H1 (cell line): ENCODE measurements at regions not wholly inside any gene's neighbourhood (a gene's known extent, or its start where the extent isn't known, plus 50 kb on each side); places are given as distances from the start of the nearest gene placed in this dataset.

Source experiments
- CTCF ChIA-PET: fragments of 300-600 bp; sonication (Branson Sonifier 250); formaldehyde crosslinking; loops from one replicate; lab custom pipeline; 2021; ENCODE audit not compliant: partially characterized antibody; lab: Charles Lee
- POLR2A ChIA-PET: fragments of 300-600 bp; sonication (Branson Sonifier 250); formaldehyde crosslinking; loops from one replicate; lab custom pipeline; 2021; ENCODE audit warnings: inconsistent platforms; ENCODE audit not compliant: partially characterized antibody; lab: Charles Lee
- DNase-seq, 2 experiments: peaks; one replicate each; pipeline versions ENCODE4 v3.0.0 to v3.0.0-alpha.2; 2010 to 2022; ENCODE audit warnings: low spot score in 2 of 2, low read depth in 1 of 2, mixed read lengths in 1 of 2
- FAIRE-seq: peaks from 2 replicates; lab custom pipeline; 2011; peaks lifted over from hg19 to GRCh38; lab: Jason Lieb, UNC
- H2AFZ ChIP-seq: 2 replicates; pipeline ENCODE4 v1.8.1; 2012; ENCODE audit warnings: low read length, inconsistent platforms
- H2AK5ac ChIP-seq: 2 replicates; pipeline ENCODE4 v1.6.1; 2013; ENCODE audit warnings: low read depth, low read length
- H2BK120ac ChIP-seq: replicated peaks from 2 replicates; pipeline ENCODE3; 2013; ENCODE audit warnings: low read depth, low read length, inconsistent platforms
- H2BK12ac ChIP-seq: 2 replicates; pipeline ENCODE4 v1.6.1; 2013; ENCODE audit warnings: low read depth, low read length
- H2BK15ac ChIP-seq: 2 replicates; pipeline ENCODE4 v1.6.1; 2013; ENCODE audit warnings: low read length
- H2BK20ac ChIP-seq: 2 replicates; pipeline ENCODE4 v1.6.1; 2013; ENCODE audit warnings: low read length
- H2BK5ac ChIP-seq: 2 replicates; pipeline ENCODE4 v1.6.1; 2013; ENCODE audit warnings: low read depth, low read length
- H3K14ac ChIP-seq: 2 replicates; pipeline ENCODE4 v1.6.1; 2013; ENCODE audit warnings: inconsistent platforms; ENCODE audit not compliant: insufficient read length
- H3K18ac ChIP-seq: 2 replicates; pipeline ENCODE4 v1.6.1; 2013; ENCODE audit warnings: low read length; ENCODE audit errors: extremely low read depth
- H3K23ac ChIP-seq: 2 replicates; pipeline ENCODE4 v1.6.1; 2013; ENCODE audit warnings: inconsistent platforms; ENCODE audit not compliant: insufficient read length
- H3K23me2 ChIP-seq: 2 replicates; pipeline ENCODE4 v1.6.1; 2013; ENCODE audit warnings: low read depth, low read length
- H3K27ac ChIP-seq: 2 replicates; pipeline ENCODE4 v1.6.1; 2011; ENCODE audit warnings: low read depth, low read length, inconsistent platforms
- H3K27me3 ChIP-seq, 4 experiments: replicated peaks in 1 of 4; 1 replicate in 1 of 4; 2 replicates in 3 of 4; pipeline versions ENCODE4 v1.6.1 to v1.8.1; 2011 to 2013; ENCODE audit warnings: low read length in 3 of 4, mild to moderate bottlenecking in 3 of 4, inconsistent platforms in 2 of 4, mixed read lengths in 2 of 4, moderate library complexity in 1 of 4; ENCODE audit not compliant: control insufficient read depth in 3 of 4, insufficient read depth in 3 of 4; ENCODE audit errors: extremely low read depth in 1 of 4
- H3K36me3 ChIP-seq, 4 experiments: 2 replicates each; pipeline versions ENCODE4 v1.6.1 to v1.8.1; 2011 to 2013; ENCODE audit warnings: mild to moderate bottlenecking in 4 of 4, low read length in 3 of 4, moderate library complexity in 2 of 4, control low read depth in 1 of 4, inconsistent platforms in 1 of 4; ENCODE audit not compliant: insufficient read depth in 4 of 4, control insufficient read depth in 2 of 4
- H3K4ac ChIP-seq: replicated peaks from 2 replicates; pipeline ENCODE3; 2013; ENCODE audit warnings: low read length, low read depth, mixed read lengths, inconsistent platforms; ENCODE audit not compliant: insufficient read length
- H3K4me1 ChIP-seq, 4 experiments: replicated peaks in 1 of 4; 1 replicate in 1 of 4; 2 replicates in 3 of 4; pipeline versions ENCODE4 v1.6.1 to v1.8.1; 2011 to 2013; ENCODE audit warnings: low read length in 3 of 4, inconsistent platforms in 2 of 4, mixed read lengths in 1 of 4; ENCODE audit not compliant: insufficient read depth in 4 of 4, control insufficient read depth in 3 of 4
- H3K4me2 ChIP-seq, 2 experiments: 2 replicates each; pipeline versions ENCODE4 v1.6.1 to v1.8.1; 2011 to 2013; ENCODE audit warnings: low read depth in 2 of 2, low read length in 2 of 2, control low read depth in 1 of 2, inconsistent platforms in 1 of 2, mild to moderate bottlenecking in 1 of 2; ENCODE audit not compliant: insufficient read depth in 1 of 2
- H3K4me3 ChIP-seq, 4 experiments: fragments of 200-600, 300-600 bp in 1 of 4; sonication (generic), shearing (Covaris generic), sonication (Bioruptor Twin) in 1 of 4; 2 replicates each; pipeline versions ENCODE4 v1.5.1 to v1.8.1; 2011 to 2016; ENCODE audit warnings: low read length in 4 of 4, low read depth in 3 of 4, control low read depth in 2 of 4, inconsistent platforms in 2 of 4, mild to moderate bottlenecking in 2 of 4, mixed read lengths in 1 of 4, moderate library complexity in 1 of 4; ENCODE audit not compliant: insufficient read depth in 2 of 4; ENCODE audit errors: extremely low read depth in 1 of 4
- H3K56ac ChIP-seq: replicated peaks from 2 replicates; pipeline ENCODE3; 2013; ENCODE audit warnings: low read depth, mild to moderate bottlenecking, mixed read lengths, low read length, inconsistent platforms; ENCODE audit not compliant: insufficient read length
- H3K79me1 ChIP-seq: 2 replicates; pipeline ENCODE4 v1.6.1; 2013; ENCODE audit warnings: low read depth, low read length, control low read depth
- H3K79me2 ChIP-seq, 2 experiments: 2 replicates each; pipeline versions ENCODE4 v1.6.1 to v1.8.1; 2012 to 2013; ENCODE audit warnings: low read length in 2 of 2, mild to moderate bottlenecking in 2 of 2, inconsistent platforms in 1 of 2; ENCODE audit not compliant: insufficient read depth in 2 of 2, control insufficient read depth in 1 of 2
- H3K9ac ChIP-seq, 4 experiments: replicated peaks in 1 of 4; 1 replicate in 1 of 4; 2 replicates in 3 of 4; pipeline versions ENCODE4 v1.6.1 to v1.8.1; 2011 to 2013; ENCODE audit warnings: low read depth in 3 of 4, low read length in 3 of 4, control low read depth in 2 of 4, mild to moderate bottlenecking in 2 of 4, moderate library complexity in 2 of 4, inconsistent platforms in 1 of 4; ENCODE audit errors: extremely low read depth in 1 of 4
- H3K9me3 ChIP-seq, 2 experiments: 2 replicates each; pipeline versions ENCODE4 v1.6.1 to v1.8.1; 2012 to 2013; ENCODE audit warnings: mild to moderate bottlenecking in 2 of 2, moderate library complexity in 2 of 2, control low read depth in 1 of 2, inconsistent platforms in 1 of 2, low read depth in 1 of 2, low read length in 1 of 2, mixed read lengths in 1 of 2; ENCODE audit not compliant: insufficient read depth in 2 of 2
- H4K20me1 ChIP-seq, 2 experiments: replicated peaks in 1 of 2; 2 replicates each; pipeline versions ENCODE3 to v1.8.1; 2011 to 2013; ENCODE audit warnings: inconsistent platforms in 2 of 2, low read length in 2 of 2, mild to moderate bottlenecking in 1 of 2; ENCODE audit not compliant: insufficient read depth in 2 of 2, control insufficient read depth in 1 of 2
- H4K5ac ChIP-seq: 2 replicates; pipeline ENCODE4 v1.6.1; 2013; ENCODE audit warnings: low read length, low read depth, mixed read lengths, inconsistent platforms; ENCODE audit not compliant: insufficient read length
- H4K8ac ChIP-seq: 2 replicates; pipeline ENCODE4 v1.8.0; 2013; ENCODE audit warnings: mild to moderate bottlenecking, moderate library complexity, low read length, inconsistent platforms; ENCODE audit not compliant: insufficient read depth; ENCODE audit errors: extremely low read depth
- H4K91ac ChIP-seq: replicated peaks from 2 replicates; pipeline ENCODE3; 2013; ENCODE audit warnings: low read length, mixed read lengths, inconsistent platforms; ENCODE audit not compliant: insufficient read length
- CBX8 ChIP-seq: fragments of 300-800, 300-1000 bp; sonication (generic); IDR thresholded peaks from 2 replicates; pipeline ENCODE4 v1.7.1; 2016; ENCODE audit warnings: low read depth, low read length, borderline replicate concordance
- CEBPB ChIP-seq: IDR thresholded peaks from 2 replicates; pipeline ENCODE4 v1.6.1; 2012; ENCODE audit warnings: low read depth, low read length
- CTBP2 ChIP-seq: IDR thresholded peaks from 2 replicates; pipeline ENCODE4 v1.7.0; 2011; ENCODE audit warnings: borderline replicate concordance, mild to moderate bottlenecking, moderate library complexity, mixed read lengths, low read length; ENCODE audit not compliant: insufficient read depth, insufficient read length
- PHF8 ChIP-seq: fragments of 200-600 bp; sonication (generic); conservative IDR thresholded peaks from 2 replicates; pipeline ENCODE4 v1.7.1; 2012; ENCODE audit warnings: low read depth, mild to moderate bottlenecking, inconsistent platforms, low read length, moderate library complexity
- RNF2 ChIP-seq: fragments of 200-900, 300-1000 bp; sonication (generic); IDR thresholded peaks from 2 replicates; pipeline ENCODE4 v1.7.1; 2016; ENCODE audit warnings: borderline replicate concordance, low read depth, mild to moderate bottlenecking, antibody characterized with exemption, low read length; ENCODE audit not compliant: poor library complexity, severe bottlenecking; ENCODE audit errors: missing control alignments
- WGBS, 2 experiments: shearing (Covaris generic) in 1 of 2; methylation state at CpG; one replicate each; pipeline versions ENCODE4 v1.1.6 to v1.1.7; 2013 to 2015; ENCODE audit warnings: low lambda C conversion rate in 2 of 2, mixed read lengths in 2 of 2, inconsistent platforms in 1 of 2, low coverage in 1 of 2, missing lambda C conversion rate in 1 of 2; ENCODE audit not compliant: insufficient replicate concordance in 2 of 2, insufficient coverage in 1 of 2, insufficient read length in 1 of 2; ENCODE audit errors: extremely low coverage in 1 of 2, missing lambda C conversion rate in 1 of 2; 5-methylcytosine and 5-hydroxymethylcytosine counted together

GRCh38 chr12:88310069-88310468 lies 168.0 kb downstream of the TMTC3 start:
- H3K4me2 ChIP-seq, result no peak overlapping the region
- no peaks in the 10 kb centered on the region for H3K79me2 ChIP-seq
- H2BK20ac ChIP-seq, result no peak overlapping the region
- H3K9ac ChIP-seq, result no peak overlapping the region
- H3K9me3 ChIP-seq, result no peaks in the 10 kb centered on the region
- H2AK5ac ChIP-seq, result no peak overlapping the region
- H4K91ac ChIP-seq, result no peak overlapping the region
- no peaks in the 10 kb centered on the region for H3K23me2 ChIP-seq
- H4K5ac ChIP-seq, result no peak overlapping the region
- H3K4ac ChIP-seq, result no peak overlapping the region
- POLR2A ChIA-PET, result no interaction called here
- no peak overlapping the region for H3K14ac ChIP-seq
- DNase-seq (no peak), FAIRE-seq (no peak)
- H3K36me3 ChIP-seq, result no peaks in the 10 kb centered on the region
- H3K4me1 ChIP-seq, result no peaks in the 10 kb centered on the region
- no peak overlapping the region for H3K23ac ChIP-seq
- H3K4me3 ChIP-seq, result no peak overlapping the region
- H4K8ac ChIP-seq, result no peak overlapping the region
- H3K27ac ChIP-seq, result no peak overlapping the region
- no peak overlapping the region for H2BK120ac ChIP-seq
- no peak overlapping the region for H2AFZ ChIP-seq
- H3K27me3 ChIP-seq, result no peaks in the 10 kb centered on the region
- CTCF ChIA-PET, result no interaction called here
- no peak overlapping the region for H2BK5ac ChIP-seq
- H3K79me1 ChIP-seq, result no peaks in the 10 kb centered on the region
- no peaks in the 10 kb centered on the region for H4K20me1 ChIP-seq
- no peak overlapping the region for H3K56ac ChIP-seq
- no peak overlapping the region for H2BK15ac ChIP-seq
- no peak overlapping the region for H2BK12ac ChIP-seq
- WGBS, 2 experiments, result 79% methylated on average over 1 of the region's 1 CpG; no CpG with 5 or more reads in 1 of the 2 experiments
- H3K18ac ChIP-seq, result no peak overlapping the region
- no peak for TF ChIP-seq RNF2
- no peak for TF ChIP-seq CBX8
- TF ChIP-seq CEBPB, result no peak
- TF ChIP-seq PHF8, result no peak
- TF ChIP-seq CTBP2, result no peak
